NCI-H1105 (cell line): ENCODE measurements at regions not wholly inside any gene's neighbourhood (a gene's known extent, or its start where the extent isn't known, plus 50 kb on each side); places are given as distances from the start of the nearest gene placed in this dataset.

Source experiments
- DNase-seq: peaks from one replicate; lab custom pipeline; 2025; lab: John Stamatoyannopoulos, UW

DNA sequence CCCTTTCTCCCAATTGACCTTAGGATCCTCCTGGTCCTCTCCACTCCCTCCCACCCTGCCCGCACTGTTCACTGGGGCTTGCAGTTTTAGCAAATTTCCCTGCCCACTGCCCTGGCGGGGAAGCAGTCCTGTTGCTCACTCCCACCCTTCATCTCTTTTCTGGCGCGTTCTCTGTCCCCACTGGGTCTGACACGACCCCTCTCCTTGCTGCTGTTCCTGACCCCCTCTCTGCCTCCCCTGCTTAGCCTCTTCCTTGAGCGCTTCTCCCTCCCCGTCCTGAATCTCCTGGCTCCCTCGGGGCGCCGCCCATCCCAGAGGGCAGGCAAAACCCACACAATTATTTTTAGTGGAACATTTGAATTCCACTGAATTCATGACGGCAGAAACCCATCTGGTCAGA lies 1796.4 kb downstream of the TP53TG3F start:
- DNase-seq: no peak

DNA sequence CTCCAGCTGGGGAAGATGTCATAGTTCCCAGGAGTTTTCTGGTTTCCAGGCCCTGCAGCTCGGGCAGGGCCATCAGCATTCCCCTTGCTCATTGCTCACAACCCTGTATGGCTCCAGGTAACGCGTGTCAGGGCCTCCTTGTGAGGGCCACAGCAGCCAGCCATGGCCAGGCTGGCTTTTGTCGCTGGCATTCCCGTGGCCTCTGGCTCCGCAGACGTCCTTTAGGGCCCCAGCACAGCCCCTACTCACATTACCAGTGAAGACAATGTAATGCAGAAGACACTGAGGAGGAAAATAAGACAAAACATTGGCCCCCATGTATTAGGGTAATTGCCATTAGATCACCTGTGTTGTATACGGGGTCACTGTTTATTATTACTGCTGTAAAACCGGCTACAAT lies 1799.0 kb downstream of the TP53TG3F start:
- no peak for DNase-seq

DNA sequence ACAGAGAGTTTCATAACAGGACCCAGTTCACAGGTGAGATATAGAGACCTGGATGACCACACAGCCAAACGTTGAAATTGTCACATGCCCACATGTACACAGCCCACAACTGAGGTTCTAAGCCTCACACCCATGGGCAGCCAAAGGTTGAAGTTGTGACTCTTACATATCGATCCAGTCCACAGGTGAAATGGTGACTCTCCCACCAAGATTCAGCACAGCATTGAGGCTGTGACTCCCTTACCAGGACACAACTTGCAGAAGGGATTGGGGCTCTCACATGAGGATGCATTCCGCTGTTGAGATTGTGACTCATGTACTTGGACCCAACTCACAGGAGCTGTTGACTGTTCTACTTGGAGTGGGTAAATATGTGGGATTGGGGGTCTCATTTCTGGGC lies 1836.4 kb downstream of the TP53TG3F start:
- no peak for DNase-seq

DNA sequence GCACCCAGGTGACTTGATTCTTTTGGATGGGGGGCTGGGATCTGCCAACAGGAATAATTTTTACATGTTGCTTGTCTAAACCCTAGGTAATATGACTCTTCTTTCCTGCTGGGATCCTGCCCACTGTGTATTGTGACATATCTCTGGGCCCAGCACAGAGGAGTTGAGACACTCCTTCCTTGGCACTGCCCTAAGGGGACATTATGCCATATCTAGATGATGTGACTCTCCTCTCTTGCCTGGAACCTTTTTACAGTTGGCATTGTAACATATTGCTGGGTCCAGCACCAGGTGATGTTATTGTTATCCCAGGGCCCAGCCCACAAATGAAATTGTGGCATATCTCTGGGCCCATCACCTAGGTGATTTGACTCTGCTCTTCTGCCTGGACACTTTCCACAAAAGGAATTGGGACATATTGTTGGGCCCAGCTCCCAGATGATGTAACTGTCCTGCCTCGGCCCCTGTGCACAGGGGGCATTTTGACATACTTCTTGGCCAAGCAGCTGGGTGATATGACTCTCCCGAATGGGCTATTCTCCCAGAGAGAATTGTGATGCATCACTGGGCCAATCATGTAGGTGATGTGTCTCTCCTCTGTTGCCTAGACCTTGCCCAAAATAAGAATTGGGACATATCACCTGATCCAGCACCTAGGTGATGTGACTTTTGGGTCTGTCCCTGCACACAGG lies 1837.7 kb downstream of the TP53TG3F start:
- DNase-seq: no peak

DNA sequence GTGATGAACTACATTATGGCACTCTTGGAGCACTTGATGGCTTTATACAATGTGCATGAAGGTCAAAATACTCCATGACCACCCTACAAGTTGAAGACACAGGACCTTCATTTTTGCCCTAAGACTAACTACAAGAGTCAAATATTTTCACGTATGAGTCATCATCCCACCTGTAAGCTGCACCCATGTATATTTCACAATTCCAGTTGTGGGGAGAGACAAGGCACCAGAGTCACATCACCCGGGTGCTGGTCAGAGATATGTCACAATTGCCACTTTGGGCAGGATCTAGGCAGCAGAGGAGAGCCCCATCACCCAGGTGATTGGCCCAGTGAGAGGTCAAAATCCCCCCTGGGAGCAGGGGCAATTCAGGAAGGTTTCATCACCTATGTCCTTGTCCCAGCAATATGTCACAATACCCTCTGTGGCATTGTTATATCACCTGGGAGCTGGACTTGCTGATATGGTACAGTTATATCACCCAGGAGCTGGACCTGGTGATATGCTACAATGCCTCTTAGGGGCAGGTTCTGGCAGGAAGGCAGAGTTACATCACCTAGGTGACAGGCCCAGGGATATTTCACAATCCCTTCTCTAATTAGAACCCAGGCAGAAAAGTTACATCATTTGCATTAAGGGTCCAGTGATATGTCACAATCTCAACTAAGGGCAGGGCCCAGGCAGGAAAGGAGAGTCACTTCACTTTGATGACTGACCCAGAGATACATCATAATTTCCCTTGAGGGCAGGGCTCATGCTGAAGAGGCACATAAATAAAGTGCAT lies 1839.2 kb downstream of the TP53TG3F start:
- DNase-seq: no peak

DNA sequence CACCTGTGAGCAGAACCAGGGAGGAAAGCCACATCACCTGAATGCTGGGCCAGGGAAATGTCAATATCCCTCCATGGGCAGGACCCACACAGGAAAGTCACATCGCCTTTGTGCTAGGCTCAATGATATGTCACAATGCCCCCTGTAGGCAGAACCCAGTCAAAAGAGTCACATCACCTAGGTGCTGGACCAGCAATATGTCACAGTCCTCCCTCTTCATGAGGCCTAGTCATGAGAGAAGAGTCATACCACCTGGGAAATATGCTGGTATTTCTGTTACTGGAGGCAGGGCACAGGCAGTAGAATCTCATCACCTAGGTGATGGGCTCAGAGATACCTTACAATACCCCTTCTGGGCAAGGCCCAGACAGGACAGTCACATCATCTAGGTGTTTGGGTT lies 1843.4 kb downstream of the TP53TG3F start:
- no peak for DNase-seq

DNA sequence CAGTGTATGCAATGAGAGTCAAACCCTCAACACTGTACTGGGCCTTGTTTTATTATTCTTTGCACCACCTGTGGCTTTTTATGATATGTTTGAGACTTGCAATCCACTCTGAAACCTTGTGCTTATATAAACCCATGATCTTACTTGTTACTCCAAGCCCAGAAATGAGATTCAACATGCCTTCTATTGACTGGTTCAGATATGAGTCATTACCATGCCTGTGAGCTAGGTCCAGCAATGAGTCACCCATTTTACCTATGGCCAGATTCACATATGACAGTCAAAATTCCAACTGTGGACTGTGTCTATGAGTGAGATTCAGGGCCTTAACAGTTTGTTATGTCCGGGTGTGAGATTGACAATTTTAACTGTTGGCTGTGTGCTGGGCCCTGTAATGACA lies 1846.1 kb downstream of the TP53TG3F start:
- no peak for DNase-seq

DNA sequence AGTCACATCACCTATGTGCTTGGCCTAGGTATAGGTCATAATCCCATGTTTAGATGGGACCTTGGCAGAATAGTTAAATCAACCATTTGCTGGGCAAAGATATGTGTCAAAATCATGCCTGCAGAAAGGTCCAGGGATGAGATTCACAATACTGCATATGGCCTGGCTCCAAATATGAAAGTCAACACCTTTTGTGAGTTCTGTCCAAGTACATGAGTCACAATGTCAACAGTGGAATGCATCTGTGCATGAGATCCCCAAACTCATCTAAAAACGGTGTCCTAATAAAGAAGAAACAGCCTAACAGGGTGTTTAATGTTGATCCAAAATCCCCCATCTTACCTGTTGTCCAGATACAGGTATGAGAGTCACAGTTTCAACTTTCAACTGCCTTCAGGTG lies 1847.5 kb downstream of the TP53TG3F start:
- no peak for DNase-seq

DNA sequence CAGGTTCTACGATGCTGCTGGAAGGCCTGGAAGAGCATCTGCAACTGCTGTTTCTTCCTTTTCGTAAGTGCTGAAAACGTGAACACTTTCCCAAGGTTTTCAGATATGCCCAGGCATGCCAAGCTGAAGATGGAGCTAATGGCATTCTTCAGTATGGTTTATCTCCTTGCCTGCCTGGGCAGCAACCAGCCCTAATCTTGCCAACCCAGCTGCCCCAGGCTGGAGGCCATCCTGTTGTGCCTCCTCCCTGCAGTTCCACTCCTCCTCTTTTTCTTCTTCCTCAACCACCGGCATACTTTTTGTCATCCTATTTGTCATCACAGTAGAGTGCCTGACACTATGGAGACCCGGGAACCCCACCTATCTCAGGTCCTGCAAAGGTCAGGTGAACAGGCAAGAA lies 1849.3 kb downstream of the TP53TG3F start:
- DNase-seq: no peak

DNA sequence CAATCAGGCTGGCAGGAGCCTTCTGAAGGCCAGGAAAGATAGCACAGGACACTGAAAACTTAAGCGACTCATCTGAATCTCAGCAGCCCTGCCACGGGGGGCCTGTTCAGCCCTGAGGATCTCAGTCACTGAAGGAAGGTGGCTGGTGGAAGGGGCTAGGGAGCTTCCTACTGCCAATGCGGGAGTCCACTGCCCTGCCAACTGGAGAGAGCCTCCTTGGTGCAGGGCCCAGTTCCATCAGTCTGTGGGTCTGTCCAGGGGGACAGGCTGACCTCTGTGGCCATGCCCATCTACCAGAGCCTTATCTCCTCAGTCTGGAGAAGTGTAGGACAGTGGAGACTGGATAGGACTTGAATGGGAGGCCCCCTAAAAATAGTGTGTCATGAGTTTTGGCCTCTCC lies 1851.6 kb downstream of the TP53TG3F start:
- DNase-seq: no peak

DNA sequence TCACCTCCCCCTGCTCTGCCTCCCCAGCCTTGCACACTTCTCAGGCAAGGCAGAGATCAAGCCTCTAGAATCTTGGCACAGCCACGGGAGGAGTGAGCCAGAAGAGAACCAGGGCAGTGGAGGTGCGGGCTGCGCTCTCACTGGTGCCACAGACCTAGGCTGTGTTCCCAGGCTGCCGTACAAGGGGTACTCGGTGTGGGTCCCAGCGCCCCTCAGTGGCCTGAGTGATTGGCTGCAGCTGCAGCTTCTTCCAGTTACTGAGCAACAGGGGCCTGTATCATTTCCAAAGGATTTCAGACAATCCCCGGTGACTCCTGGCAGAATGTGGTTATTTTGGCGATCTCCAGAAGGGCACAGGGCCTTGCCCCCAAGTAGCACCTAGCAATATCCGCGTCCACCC lies 1852.1 kb downstream of the TP53TG3F start:
- DNase-seq: no peak

DNA sequence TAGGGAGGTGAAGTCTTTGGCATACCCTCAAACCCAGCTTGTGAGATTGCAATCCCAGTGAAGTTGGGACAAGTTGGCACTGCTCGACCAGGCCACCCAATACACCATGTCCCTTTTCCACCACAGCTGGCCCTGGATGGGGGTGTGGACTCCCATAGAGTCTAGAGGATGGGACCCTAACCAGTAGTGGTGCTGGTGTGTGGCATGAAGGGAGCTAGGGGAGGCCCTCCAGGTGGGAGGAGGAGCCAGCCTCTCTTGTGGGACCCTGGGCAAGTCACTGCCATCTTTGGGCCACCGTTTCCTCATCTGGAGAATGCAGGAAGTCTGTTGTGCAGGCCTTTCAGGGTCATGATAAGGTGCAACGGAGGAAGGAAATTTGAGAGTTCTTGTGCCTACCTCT lies 1854.9 kb downstream of the TP53TG3F start:
- DNase-seq: no peak

DNA sequence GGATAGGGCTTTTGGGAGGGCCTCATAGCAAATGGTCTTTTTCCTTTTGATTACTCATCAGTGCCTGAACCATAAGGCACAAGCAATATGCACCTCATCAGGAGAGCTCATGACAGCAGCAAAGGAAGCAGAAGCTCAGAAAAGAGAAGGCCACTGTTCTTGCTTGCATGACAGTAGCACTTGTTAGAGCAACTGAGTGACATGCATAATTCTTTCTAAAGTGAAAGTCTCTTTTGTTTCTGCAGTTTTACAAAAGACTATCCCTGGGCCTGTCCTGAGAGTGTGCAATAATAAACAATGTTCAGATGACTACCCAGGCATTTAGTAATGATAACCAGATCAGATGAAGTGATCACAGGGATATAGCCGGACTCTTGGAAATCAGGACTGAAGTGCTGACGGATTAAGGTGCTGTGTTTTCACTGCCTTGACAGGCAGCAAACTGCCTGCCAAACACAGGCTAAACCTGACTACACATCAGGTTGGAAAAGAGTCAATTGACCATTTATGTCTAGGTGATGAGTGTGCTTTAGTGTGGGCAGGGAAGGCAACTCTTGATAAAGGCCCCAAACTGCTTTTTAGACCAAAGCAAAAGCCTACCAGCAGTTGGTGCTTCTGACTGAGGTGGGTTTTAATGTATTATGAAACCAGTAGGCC lies 1860.3 kb downstream of the TP53TG3F start:
- DNase-seq: no peak

DNA sequence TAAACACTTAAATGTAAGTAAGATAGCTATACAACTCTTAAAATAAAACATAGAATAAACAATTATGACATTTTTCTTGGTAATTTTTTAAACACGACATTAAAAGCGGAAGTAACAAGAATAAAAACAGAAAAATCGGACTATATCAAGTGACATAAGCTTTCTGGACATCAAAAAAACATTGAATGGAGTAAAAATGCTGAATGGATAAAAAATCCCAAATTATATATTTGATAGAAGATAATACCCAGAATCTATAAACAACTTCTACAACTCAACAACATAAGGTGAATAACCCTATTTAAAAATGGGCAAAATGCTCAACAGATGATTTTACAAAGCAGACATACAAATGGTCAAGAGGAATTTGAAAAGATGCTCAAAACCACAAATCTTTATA lies 1866.5 kb downstream of the TP53TG3F start:
- no peak for DNase-seq

DNA sequence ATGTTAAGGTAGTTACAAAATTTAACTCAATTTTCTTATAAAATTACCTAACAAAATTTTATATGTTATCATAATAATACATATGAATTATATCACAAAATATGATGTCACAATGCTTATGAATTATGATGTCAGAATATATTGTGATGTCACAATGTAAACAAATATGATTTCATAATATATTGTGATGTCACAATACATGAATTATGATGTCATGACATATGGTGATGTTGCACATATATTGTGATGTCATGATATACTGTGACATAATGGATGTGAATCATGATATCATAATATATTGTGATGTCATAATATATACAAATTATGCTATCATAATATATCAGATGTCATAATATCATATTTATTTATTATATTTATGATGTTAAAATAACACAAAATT lies 1879.9 kb downstream of the TP53TG3F start:
- DNase-seq: no peak

DNA sequence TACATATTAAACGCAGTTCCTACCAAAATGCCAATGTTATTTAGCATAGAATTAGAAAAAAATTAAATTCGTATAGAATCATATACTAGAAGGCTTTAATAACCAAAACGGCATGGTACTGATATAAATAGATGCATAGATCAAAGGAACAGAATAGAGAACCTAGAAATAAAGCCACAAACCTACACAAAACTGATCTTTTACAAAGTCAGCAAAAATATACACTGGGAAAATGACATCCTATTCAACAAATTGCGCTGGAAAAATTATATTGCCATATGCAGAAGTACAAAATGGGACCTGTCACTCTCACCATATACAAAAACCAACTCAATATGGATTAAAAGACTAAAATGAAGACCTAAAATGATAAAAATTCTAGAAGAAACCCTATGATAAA lies 1882.6 kb downstream of the TP53TG3F start:
- DNase-seq: no peak

DNA sequence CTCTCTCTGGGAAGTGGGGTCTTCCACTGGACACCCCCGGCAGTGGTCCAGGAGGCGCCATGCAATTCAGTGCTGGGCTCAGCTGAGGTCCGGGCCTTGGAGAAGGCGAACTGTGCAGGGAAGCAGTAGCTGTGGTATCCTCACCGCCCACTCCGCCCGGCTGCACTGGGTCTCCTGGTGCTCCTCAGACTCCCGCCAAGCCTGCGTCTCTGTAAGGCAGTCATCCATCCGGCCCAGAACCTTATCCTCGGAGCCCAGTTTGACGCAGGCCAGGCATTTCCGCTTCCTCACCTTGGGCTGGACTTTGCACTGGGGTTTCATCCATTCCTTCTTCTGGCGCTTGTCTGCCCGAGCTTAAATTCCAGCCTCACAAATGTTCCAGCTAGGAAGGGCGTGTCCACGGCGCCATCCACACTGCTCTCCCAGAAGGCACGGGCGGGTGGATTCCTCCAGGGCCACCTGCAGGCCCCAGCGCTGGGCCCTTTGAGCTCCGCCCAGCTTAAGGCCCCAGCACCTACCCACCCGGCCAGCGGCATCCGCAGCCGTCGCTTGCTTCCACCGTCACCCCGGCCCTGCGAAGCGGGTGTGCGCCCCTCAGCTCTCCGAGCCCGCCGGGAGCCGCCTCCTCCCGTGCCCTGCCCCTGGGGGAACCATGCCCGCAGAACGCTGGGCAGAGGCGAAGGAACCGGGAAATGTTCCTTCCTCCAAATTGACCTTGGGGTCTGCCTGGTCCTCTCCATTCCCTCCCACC lies 1884.8 kb downstream of the TP53TG3F start:
- DNase-seq: no peak

DNA sequence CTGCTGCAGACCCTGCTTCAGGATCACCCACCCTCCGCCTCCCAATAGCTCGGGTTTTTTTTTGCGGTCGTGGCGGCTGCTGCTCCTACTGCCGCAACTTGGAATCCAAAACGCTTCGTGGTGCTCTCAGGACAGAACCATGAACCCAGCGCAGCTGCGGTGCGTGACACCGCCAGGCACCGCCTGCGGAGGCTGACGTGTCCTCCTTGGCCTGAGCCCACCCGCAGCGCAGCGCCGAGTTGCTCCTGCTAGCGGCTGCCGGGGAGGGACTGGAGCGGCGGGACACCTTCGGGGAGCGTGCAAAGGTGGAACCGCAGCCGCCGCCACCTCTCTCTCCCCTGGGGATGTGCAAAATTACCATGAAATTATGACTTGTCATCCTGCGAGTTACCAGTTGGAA lies 1893.0 kb downstream of the TP53TG3F start:
- DNase-seq: no peak

DNA sequence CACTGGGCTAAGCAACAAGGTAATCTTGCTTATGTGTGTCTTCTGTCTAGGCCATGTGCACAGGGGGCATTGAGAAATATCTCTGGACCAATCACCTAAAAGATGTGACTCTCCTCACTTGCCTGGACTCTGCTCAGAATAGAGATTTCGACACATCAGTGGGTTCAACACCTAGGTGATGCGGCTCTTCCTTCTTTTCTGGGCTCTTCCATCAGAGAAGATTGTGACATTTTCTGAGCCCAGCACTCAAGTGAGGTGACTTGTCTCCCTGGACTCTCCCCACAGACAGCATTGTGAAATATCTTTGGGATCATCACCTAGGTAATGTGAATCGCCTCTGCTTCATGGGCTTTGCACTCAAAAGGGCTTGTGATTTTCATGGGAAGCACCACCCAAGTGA lies 1904.1 kb downstream of the TP53TG3F start:
- DNase-seq: no peak

DNA sequence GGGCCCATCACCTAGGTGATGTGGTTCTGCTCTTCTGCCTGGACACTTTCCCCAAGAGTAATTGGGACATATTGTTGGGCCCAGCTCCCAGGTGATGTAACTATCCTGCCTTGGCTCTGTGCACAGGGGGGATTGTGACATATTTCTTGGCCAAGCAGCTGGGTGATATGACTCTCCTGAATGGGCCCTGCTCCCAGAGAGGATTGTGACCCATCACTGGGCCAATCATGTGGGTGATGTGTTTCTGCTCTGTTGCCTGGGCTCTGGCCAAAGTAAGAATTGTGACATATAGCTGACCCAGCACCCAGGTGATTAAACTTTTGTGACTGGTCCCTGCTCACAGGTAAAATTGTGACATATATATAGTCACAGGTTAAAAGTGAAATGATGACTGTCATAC lies 1904.9 kb downstream of the TP53TG3F start:
- no peak for DNase-seq

DNA sequence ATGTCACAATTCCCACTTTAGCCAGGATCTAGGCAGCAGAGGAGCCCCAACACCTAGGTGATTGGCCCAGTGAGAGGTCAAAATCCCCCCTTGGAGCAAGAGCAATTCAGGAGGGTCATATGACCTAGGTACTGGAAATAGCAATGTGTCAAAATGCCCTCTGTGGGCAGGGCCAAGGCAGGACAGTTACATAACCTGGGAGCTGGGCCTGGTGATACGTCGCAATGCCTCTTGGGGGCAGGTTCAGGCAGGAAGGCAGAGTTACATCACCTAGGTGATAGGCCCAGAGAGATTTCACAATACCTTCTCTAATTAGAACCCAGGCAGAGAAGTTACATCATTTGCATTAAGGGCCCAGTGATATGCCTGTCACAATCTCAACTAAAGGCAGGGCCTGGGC lies 1906.3 kb downstream of the TP53TG3F start:
- no peak for DNase-seq

DNA sequence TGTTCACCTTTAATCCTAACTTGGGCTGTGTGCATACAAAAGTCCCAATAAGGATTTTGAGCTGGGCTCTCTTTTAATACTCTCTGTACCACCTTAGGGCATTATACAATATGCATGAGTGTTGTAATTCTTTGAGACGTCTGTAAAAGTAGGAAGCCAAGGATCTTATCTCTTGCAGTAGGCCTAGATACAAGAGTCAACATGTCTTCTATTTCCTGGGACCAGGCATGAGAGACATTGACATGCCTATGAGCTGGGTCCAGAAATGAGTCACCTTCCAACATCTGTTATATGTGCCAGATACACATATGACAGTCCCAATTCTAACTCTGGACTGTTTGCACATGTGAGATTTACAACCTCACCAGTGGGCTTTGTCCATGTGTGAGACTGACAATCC lies 1911.2 kb downstream of the TP53TG3F start:
- no peak for DNase-seq

DNA sequence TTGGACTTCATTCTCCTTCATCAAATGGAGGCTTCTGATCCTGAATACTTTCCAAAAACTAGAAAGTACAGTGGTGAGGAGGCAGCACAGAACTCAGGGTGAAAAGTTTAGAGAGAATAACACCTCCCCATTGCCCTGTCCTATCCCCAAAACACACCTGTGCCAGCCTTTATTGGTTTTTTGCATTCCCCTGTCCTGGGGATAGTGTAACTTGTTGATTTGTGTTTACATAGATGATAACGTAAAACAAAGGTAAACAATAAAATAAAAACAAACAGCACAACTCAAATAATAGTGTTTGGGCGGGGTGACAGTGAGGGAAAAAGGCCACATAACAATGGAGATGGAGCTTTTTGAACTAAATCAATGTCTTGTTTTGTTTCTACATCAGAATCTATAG lies 1917.7 kb downstream of the TP53TG3F start:
- no peak for DNase-seq
